Thoracic aorta (tissue), 2 donors: ENCODE measurements at regions not wholly inside any gene's neighbourhood (a gene's known extent, or its start where the extent isn't known, plus 50 kb on each side); places are given as distances from the start of the nearest gene placed in this dataset.
A peak's percentile ranks its signal among the peaks of the same experiment; 100 is the strongest.

Experiments
- ATAC-seq: fragments of 150-250 bp; one replicate; pipeline ENCODE4 v1.8.0; 2017; ENCODE audit warnings: low read depth; ENCODE audit not compliant: insufficient number of reproducible peaks, low FRiP score
- DNase-seq: peaks from one replicate; pipeline ENCODE4 v3.0.0-alpha.2; 2020; ENCODE audit warnings: low spot score
- H3K27ac ChIP-seq, 2 donors: fragments of 200-600 bp; sonication (generic); 1 replicate in 1 of 2; 2 replicates in 1 of 2; pipeline ENCODE4 v1.5.1; 2016; ENCODE audit warnings: mild to moderate bottlenecking in 2 of 2, moderate library complexity in 2 of 2
- H3K27me3 ChIP-seq: fragments of 200-600 bp; sonication (generic); replicated peaks from 2 replicates; pipeline ENCODE4 v1.6.0; 2016; ENCODE audit warnings: mild to moderate bottlenecking; ENCODE audit not compliant: insufficient read depth
- H3K36me3 ChIP-seq: fragments of 200-600 bp; sonication (generic); one replicate; pipeline ENCODE4 v1.5.1; 2016
- H3K4me1 ChIP-seq, 2 donors: fragments of 200-600 bp; sonication (generic); 1 replicate in 1 of 2; 2 replicates in 1 of 2; pipeline versions ENCODE4 v1.5.1 to v1.6.0; 2016; ENCODE audit warnings: low read depth in 2 of 2, mild to moderate bottlenecking in 1 of 2; ENCODE audit not compliant: control insufficient read depth in 1 of 2
- H3K4me3 ChIP-seq: fragments of 200-600 bp; sonication (generic); 2 replicates; pipeline ENCODE4 v1.5.1; 2016; ENCODE audit warnings: mild to moderate bottlenecking
- H3K9me3 ChIP-seq: fragments of 200-600 bp; sonication (generic); 2 replicates; pipeline ENCODE4 v1.5.1; 2016
- TF ChIP-seq, protein P1 (sequence below): fragments of 200-600 bp; sonication (generic); IDR thresholded peaks from one replicate; pipeline ENCODE4 v1.5.1; 2019; ENCODE audit warnings: antibody characterized with exemption

DNA sequence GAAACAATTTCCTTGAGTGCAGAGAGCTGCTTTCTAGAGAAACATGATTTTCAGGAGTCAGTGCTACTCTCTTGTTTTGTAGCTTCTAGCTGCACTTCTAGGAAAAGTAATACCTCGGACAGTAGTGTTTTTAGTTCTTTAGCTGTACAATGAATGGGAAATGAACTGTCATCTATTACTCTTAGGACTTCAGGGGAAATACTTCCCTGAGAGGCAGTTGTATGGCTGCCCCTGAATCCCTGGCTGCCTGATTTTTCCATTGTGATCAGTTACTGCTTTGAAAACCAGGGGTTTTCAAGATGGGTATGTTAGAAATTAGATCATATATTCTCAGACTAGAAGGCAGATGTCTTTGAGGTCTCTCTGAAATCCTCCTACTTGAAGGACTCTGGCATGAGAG, 200.3 kb upstream of the SEMA6D start:
- Histone ChIP-seq H3K9me3 (no peaks in the 10 kb centered on the region), H3K27me3 (no peaks in the 10 kb centered on the region), H3K4me1 (peaks cover 0 to 6% of the 10 kb centered on the region in 2 donors), H3K4me3 (no peak overlapping the region), H3K36me3 (no peaks in the 10 kb centered on the region), H3K27ac (no peak overlapping the region)
- ATAC-seq (no peak), DNase-seq (no peak)
- TF ChIP-seq, protein P1, sequence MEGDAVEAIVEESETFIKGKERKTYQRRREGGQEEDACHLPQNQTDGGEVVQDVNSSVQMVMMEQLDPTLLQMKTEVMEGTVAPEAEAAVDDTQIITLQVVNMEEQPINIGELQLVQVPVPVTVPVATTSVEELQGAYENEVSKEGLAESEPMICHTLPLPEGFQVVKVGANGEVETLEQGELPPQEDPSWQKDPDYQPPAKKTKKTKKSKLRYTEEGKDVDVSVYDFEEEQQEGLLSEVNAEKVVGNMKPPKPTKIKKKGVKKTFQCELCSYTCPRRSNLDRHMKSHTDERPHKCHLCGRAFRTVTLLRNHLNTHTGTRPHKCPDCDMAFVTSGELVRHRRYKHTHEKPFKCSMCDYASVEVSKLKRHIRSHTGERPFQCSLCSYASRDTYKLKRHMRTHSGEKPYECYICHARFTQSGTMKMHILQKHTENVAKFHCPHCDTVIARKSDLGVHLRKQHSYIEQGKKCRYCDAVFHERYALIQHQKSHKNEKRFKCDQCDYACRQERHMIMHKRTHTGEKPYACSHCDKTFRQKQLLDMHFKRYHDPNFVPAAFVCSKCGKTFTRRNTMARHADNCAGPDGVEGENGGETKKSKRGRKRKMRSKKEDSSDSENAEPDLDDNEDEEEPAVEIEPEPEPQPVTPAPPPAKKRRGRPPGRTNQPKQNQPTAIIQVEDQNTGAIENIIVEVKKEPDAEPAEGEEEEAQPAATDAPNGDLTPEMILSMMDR = no peak

DNA sequence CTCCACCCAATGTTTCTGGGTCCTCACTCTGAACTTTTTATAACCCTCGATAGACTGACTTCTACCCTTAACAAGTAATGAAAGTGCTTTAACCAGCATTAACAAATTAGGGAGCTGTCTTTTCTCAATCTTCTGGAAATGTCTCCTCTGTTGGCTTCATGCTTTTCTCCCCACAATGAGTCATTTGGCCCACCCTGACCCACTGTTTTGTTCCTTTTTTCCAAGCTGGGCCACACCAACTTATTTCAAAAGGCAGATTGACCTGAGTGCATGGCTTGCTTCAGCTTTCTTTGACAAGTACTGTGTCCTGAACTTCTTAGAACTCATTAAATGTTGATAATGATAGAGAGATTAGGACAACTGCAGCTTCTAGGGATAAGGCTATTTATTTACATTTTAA, 199.6 kb upstream of the SEMA6D start:
- Histone ChIP-seq H3K27me3 (no peaks in the 10 kb centered on the region), H3K36me3 (no peaks in the 10 kb centered on the region), H3K9me3 (no peaks in the 10 kb centered on the region), H3K27ac (no peak overlapping the region), H3K4me3 (no peak overlapping the region), H3K4me1 (peaks cover 0 to 6% of the 10 kb centered on the region in 2 donors)
- TF ChIP-seq, protein P1 = no peak
- no peak for ATAC-seq
- DNase-seq = no peak

DNA sequence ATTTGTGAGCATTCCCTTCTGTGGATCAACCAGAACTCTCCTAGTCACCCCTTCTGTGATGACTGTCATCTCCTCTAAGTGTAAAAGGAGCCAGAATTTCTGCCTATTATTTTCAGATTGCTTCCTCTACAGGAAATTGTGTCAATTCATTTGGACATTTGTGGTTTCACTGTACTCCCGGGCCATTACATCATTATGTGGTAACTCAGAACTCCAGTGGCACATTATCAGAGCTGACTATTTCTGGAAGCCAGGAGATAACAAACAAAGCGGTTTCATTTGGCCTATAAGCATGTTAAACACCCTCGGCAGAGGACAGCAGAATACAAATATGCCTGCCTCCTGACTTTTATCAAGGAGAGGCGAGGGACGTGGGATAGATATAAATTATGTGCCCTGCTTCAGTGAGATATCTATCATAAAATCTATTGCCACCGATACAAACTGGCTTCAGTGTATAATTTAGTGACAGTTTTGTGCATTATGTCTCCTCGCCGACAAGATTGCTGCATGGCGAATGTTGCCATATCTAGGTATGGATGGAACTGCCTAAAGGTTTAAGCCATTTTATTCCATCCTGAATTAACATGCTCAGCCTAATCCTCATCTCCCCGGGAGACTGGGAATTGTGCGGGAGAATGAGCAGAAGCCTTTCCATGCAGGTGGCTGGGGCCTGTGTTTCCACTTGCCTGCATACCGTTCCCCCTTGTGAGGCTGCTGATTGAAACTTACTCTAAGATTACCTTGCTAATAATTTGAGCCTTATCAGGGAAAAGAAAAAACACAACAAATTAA, 193.4 kb upstream of the SEMA6D start:
- H3K4me1 ChIP-seq = peaks cover 0 to 3% of the 10 kb centered on the region in 2 donors
- TF ChIP-seq, protein P1 = no peak
- peak; percentile 50 for ATAC-seq

DNA sequence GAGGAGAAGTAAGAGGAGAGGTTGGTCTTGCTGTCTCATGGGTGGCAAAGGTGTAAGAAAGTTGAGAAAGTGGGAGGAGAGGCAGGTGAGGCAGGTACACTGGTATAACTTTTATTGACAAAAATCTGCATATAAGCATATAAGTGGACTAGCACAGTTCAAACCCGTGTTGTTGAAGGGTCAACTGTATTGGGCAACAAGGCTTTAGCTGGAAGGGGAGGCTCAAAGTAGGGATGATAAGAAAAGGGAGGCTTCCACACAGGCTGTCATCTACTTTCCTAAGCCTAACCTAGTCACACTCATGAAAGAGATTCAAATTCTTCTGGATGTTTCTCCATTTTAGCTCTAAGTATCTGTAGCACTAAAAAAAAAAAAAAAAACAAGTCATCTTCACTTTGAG, 188.1 kb upstream of the SEMA6D start:
- H3K36me3 ChIP-seq = no peaks in the 10 kb centered on the region
- no peak for ATAC-seq
- no peak for DNase-seq
- no peaks in the 10 kb centered on the region for H3K9me3 ChIP-seq
- no peaks in the 10 kb centered on the region for H3K27me3 ChIP-seq
- no peak overlapping the region for H3K27ac ChIP-seq
- no peak overlapping the region for H3K4me3 ChIP-seq
- TF ChIP-seq, protein P1 = no peak
- no peaks in the 10 kb centered on the region for H3K4me1 ChIP-seq

More for the DNA sequence above, 193.4 kb upstream of the SEMA6D start:
- no peaks in the 10 kb centered on the region for H3K36me3 ChIP-seq
- no peak overlapping the region for H3K27ac ChIP-seq
- H3K4me3 ChIP-seq = no peak overlapping the region
- no peaks in the 10 kb centered on the region for H3K27me3 ChIP-seq
- no peak for DNase-seq
- no peaks in the 10 kb centered on the region for H3K9me3 ChIP-seq

DNA sequence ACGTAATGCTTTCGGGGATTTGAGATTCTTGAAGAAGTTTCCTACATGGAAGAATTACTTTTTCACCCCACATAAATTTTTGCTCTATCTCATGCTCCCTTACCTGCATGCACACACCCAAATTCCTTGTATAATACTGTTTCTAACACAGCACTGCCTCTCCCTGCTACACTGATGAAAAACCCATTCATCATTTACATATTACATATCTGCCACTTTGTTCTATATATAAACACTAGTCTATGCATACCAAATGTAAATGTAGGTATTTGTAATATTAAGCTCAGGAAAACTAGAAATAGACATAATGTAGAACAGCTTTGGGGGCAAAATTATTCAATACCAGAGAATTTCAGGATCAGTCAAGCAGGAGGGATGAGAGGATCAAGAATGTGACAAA, 182.6 kb upstream of the SEMA6D start:
- TF ChIP-seq, protein P1 = no peak
- no peak for DNase-seq
- H3K27ac ChIP-seq = no peak overlapping the region
- no peaks in the 10 kb centered on the region for H3K36me3 ChIP-seq
- H3K4me3 ChIP-seq = no peak overlapping the region
- no peak for ATAC-seq
- no peaks in the 10 kb centered on the region for H3K9me3 ChIP-seq
- no peaks in the 10 kb centered on the region for H3K27me3 ChIP-seq
- H3K4me1 ChIP-seq = no peaks in the 10 kb centered on the region
